Ovary (tissue), 3 donors: ENCODE measurements at regions not wholly inside any gene's neighbourhood (a gene's known extent, or its start where the extent isn't known, plus 50 kb on each side); places are given as distances from the start of the nearest gene placed in this dataset.

ENCODE experiments used
- CTCF ChIP-seq, 3 donors: fragments of 450-650 bp in 2 of 3; fragments of 200-600 bp in 1 of 3; IDR thresholded peaks; one replicate each; pipeline versions ENCODE4 v1.5.1 to v1.8.0; 2016 to 2022; ENCODE audit warnings: antibody characterized with exemption in 3 of 3, mild to moderate bottlenecking in 1 of 3
- EP300 ChIP-seq: sonication (generic); formaldehyde crosslinking; IDR thresholded peaks from one replicate; pipeline ENCODE4 v1.6.1; 2017; ENCODE audit warnings: antibody characterized with exemption
- donor health status: DM: no; HTN: no; CAD: no.

- TF ChIP-seq CTCF (IDR thresholded peaks at IDR 0.05) (no peak), EP300 (no peak)
Measured at GRCh38 chr14:86858031-86858430, 1135.0 kb downstream of the GALC start.
